OCI-M2 (cell line): ENCODE measurements at regions not wholly inside any gene's neighbourhood (a gene's known extent, or its start where the extent isn't known, plus 50 kb on each side); places are given as distances from the start of the nearest gene placed in this dataset.
"Not testable (repeated sequence)": the region's sequence is repeated elsewhere in the genome, so short reads cannot be mapped to it uniquely, and the experiment has no call there.

Experiments used
- DNase-seq: peaks from one replicate; lab custom pipeline; 2025; ENCODE audit not compliant: unreplicated experiment; lab: John Stamatoyannopoulos, UW

DNA sequence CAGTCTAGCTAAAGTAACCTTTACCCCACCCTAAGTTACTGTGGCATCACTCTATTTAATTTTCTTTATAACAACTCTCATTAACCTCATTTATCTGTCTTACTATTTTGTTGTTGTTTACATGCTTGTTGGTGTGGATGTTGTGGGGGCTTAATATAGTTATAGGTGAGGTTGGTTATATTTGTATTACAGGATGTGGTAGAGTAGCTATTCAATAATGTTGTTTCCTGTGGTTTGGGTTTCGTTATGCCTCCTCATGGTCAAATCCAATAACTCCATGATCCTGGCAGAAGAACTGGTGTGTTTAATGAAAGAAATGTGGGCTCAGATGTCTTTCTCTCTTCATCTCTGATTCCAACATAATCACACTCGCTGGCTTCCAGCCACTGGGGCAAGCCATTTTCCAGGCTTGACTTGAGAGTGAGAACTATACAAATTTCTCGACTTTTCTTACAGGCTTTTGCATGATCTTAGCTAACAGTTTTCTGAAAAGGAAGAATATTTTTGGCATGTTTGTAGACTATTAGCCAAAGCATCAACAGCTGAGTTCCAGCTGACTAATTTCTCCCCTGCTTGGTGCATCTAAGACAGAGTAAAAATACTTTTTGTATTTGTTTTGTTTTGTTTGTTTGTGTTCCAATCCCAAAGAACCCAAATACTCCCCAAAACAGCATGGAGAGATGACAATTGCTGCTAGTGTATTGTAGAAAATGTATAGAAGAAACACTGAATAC lies 303.7 kb upstream of the PAPPA start:
- DNase-seq, result no peak

DNA sequence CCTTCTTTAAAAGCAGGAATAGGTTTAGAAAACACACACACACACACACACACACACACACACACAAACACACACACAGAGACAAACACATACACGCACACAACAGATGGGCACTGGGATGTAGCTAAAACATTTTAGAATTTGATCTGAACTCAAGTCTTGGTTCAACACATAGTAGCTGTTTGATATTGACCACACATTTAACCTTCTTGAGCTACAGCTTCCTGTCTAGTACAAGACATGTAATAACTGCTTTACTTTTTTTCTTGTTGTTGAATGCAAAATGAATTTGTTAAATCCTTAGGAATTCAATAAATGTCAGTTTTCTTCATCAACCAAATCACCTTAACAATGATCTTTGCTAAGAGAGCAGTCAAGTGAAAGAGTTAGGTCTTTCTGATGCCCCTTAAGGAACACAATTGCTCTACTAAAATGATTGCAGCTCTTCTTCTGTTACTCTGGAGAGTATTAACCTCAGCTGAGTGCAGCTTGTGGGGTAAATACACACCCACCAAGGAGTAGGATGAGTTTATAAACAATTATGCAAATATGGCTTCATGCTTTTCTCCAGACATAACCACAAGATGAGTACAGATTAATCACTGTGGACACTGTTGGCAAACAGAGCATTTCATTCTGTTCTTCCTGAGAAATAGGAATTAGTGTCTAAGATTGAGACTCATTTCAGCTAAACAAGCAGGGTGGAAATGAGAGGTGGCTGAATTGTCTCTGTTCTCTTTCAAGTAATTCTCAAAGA lies 302.9 kb upstream of the PAPPA start:
- DNase-seq, result no peak

DNA sequence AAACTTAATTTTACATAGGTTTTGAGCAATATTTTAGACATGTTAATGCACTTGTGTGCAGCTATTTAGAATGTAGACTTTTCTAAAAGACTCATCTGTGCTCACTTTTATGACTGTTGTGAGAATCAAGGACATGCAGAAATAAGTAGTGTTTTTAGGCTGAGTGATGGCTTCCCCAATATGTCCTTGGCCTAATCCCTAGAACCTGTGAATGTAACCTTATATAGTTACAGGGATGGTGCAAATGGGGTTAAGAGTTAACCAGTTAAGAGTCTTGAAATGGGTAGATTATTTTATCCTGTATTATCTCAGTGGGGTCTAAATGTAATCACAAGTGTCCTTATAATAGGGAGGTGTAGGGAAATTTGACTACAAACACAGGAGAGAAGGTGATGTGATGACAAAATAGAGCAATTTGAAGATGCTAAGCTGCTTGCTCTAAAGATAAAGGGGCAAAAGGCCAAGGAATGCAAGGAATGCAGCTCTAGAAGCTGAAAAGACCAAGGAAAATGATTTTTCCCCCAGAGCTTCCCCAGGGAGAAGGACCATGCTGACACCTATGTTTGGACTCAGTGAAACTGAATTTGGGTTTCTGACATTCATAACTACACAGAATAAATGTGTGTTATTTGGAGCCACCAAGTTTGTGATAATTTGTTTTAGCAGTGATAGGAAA lies 298.0 kb upstream of the PAPPA start:
- DNase-seq, result no peak

DNA sequence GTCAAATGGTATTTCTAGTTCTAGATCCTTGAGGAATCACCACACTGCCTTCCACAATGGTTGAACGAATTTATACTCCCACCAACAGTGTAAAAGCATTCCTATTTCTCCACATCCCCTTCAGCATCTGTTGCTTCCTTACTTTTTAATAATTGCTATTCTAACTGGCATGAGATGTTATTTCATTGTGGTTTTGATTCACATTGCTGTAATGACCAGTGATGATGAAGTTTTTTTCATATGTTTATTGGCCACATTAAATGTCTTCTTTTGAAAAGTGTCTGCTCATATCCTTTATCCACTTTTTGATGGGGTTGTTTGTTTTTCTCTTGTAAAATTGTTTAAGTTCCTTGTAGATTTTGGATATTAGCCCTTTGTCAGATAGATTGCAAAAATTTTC lies 295.2 kb upstream of the PAPPA start:
- not testable (repeated sequence) for DNase-seq

DNA sequence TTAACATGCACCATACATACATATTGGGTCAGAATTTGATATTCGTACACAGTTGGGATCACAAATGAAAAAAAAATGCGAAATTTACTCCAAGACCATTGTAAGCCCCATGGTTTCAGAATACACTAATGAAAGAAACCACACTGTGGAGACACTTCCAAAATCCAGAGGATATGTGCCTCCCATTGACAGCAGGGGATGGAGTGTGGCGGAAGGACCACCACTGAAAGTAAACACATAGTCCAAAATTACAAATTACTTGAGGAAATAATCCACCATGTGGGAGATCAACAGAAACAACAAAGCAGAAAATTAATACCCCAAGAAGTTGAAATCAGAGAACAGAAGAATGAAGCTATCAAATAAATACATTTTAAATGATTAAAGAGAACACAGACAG lies 291.6 kb upstream of the PAPPA start:
- no peak for DNase-seq

DNA sequence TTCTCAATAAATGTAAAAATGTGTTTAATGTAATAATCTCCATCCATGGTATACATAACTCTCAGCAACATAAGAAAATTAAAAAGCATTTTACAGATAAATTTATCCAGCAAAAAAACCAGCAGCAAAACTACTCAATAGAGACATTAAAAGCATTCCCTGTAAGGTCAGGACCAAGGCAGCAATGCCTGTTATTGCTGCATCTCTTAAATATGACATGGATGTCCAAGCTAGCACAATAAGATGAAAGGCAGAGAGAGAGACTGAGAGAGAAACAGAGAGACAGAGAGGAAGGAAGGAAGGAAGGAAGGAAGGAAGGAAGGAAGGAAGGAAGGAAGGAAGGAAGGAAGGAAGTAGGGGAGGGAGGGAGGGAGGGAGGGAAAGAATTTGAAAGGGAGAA lies 289.0 kb upstream of the PAPPA start:
- no peak for DNase-seq

DNA sequence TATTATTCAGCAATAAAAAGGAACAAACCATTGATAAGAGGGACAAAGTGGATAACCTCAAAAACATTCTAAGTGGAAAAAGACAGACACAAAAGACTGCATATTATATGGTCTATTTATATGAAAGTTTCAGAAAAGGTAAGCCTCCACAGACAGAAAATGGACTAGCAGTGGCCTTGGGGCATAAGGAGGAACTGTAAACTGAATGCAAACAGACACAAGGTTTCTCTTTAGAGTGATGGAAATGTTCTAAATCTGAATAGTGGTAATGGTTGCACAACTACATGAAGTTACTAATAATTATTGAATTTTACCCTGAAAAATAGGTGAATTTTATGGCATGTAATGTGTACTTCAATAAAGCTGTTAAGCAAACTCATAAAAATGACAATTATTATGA lies 286.3 kb upstream of the PAPPA start:
- DNase-seq, result no peak

DNA sequence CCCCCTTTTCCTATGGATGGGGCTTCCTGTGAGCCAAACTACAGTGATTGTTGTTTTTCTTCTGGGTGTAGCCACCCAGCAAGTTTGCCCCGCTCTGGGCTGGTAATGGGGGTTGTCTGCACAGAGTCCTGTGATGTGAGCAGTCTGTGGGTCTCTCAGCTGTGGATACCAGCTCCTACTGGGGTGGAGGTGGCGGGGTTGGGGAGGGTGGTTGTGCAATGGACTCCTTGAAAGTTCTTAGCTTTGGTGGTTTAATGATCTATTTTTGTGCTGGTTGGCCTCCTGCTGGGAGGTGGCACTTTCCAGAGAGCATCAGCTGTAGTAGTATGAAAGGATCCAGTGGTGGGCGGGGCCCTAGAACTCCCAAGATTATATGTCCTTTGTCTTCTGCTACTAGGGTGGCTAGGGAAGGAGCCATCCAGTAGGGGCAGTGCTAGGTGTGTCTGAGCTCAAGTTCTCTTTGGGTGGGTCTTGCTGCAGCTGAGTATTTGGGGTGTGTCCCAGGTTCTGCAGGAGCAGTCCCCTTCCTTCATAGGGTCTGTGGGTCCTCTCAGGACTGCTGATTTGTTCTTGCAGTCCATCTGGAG lies 275.6 kb upstream of the PAPPA start:
- DNase-seq, result no peak

DNA sequence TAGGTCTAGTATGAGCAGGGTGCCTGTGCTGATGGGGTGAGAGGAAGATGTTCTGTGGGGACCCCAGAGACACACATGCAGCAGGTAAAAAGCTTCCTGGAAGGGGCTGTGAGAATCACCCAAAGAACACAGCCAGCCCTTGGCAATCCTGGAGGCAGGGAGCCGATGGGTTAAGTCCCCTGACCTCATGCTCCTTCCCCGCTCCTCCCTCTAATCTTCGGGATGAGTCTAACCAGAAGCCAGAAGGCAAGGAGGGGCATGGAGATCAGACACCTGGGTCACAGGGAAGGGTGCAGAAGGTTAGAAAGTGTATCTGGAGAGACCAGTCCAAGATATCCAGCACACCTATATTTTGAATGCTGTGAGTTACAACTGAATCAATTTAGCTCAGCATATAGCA lies 274.1 kb upstream of the PAPPA start:
- DNase-seq, result no peak

DNA sequence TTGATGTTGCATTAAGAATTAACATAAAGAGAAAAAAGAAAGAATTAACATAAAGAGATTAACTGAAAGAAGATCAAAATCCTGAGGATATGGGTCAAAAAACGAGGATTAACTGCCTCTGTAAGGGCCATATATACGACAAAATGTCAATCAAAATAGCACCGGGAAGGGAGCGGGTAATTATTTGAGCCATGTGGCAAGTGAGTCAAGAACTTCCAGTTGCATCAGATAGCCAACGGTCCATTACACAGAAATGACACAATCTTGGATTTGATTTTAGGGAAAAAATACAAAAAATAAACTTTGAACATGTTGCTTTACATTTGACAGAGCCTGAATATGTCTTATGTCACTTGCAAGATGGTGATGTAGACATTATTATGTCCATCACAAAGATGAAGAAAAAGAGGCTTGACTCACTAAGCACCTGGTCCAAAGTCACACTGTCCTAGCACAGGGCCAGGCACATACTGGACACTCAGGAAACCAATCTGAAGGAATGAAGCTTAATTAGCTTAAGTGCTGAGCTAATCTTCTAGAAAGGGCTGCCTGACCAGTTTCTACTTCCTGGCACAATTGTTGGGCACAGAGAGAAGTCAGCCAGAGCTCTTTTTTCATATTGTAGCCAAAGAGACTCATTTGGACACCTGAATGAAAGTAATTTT lies 273.2 kb upstream of the PAPPA start:
- no peak for DNase-seq

DNA sequence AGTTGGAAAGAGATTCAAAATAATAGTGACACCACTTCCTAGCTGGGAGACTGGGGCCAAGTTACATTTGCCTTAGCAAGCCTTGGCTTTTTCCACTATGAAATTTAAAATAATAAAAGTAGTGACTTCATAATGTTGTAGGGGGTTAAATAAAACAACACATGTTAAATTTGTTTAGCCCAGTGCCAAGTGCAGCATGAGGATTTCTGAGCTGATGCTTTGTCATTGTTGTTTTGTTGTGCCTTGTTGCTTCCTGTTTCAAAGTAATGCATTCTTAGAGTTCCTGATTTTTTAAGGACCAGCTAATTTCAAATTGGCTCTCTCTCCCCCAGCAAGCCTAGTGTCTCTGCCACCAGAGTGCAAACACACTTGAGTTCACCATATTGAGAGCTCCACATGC lies 270.7 kb upstream of the PAPPA start:
- no peak for DNase-seq

DNA sequence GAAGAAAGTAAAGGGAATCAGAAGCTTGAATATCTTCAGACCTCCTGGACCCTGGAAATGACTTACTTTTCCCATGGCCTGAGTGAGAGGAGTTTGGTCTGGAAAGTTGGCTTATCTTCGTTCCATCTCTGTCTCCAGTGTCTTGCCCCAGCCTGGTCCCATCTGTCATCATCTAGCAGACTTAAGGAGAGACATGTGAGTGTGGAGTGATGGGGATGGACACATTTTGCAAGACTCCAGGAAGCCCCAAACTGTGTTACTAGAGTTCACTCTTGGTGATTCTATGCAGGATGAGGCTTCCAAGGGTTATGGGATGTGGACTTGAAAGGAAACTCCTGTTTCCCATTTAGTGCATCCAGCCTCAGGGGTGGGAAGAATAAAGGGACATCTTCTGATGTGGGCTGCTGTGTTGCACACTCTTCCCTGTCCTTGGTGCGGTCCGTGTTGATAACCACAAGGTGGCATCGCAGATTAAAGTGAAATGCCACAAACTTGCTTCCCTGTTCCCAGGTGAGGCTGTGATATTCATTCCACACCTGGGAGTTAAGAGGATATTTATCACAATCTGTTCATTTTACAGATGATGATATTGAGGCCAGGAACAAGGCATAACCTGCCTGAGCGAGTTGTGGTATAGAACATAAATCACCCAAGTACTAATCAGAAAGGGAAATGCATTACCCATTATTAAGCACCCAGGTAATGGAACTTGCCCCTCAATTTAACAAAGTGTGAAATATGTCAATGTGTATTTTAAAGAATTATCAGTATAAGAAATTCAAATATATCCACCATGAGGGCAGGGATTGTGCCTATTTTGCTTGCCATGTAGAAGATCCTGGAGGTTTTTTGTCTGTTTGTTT lies 269.9 kb upstream of the PAPPA start:
- DNase-seq, result no peak

DNA sequence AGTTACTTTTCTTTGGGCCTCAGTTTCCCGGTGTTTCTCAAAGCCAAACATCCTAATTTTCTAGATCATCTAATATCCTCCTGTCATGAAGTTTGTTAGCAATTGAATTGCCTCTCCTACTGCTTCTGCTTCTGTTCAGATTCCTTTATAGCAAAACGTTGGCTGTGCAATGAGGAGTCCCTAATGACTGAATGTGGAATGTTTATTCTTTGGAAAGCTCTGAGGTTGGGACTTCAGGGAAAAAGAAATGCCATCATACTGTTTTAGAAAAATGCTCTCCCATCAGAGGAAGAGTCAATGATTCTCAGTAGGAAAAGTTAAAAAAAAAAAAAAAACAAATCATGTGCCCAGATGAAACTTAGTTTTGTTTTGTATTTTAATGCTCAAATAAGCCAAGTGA lies 268.7 kb upstream of the PAPPA start:
- no peak for DNase-seq

DNA sequence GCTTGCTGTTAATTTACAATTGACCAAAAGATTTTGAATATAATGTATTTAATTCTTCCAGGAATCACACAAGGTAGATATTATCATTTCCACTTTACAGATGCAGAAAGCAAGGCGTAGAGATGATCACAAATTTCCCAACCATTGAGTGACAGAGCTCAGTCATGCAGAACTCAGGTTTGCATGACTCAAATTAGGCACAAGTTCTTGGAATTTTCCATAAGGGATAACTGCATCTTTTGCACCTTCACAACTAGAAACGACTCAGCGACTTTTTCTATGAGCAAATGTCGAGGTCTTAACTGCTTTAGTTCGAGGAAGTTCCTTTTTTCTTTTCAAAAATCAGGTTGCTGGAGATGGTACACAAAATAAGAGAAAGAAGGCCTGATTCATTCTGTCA lies 265.5 kb upstream of the PAPPA start:
- DNase-seq, result no peak

DNA sequence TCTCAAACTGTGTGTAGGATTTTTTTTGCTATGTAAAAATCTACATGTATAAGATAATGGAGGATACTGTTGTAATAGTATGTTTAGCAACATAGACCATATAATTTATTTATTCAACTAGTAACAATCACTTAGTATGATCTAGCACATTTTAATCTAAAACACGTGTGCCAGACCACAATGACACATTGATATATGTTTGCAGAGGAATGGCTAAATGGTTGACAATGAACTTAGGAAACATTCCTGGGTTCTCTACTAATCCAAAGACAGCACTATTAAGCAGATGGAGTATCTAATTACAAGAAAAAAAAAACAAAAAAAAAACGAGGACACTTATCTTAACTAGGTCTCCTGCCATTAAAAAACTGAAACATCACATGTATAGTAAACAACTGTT lies 261.7 kb upstream of the PAPPA start:
- DNase-seq, result no peak

DNA sequence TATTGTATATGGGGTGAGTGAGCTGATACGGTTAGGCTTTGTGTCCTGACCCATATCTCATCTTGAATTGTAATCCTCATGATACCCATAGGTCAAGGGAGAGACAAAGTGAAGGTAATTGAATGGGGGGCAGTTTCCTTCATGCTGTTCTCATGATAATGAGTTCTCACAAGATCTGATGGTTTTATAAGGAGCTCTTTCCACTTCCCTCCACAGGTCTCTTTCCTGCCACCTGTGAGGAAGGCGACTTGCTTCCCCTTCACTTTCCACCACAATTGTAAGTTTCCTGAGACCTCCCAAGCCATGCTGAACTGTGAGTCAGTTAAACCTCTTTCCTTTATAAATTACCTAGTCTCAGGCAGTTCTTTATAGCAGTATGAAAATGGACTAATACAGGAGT lies 255.1 kb upstream of the PAPPA start:
- DNase-seq, result not testable (repeated sequence)

DNA sequence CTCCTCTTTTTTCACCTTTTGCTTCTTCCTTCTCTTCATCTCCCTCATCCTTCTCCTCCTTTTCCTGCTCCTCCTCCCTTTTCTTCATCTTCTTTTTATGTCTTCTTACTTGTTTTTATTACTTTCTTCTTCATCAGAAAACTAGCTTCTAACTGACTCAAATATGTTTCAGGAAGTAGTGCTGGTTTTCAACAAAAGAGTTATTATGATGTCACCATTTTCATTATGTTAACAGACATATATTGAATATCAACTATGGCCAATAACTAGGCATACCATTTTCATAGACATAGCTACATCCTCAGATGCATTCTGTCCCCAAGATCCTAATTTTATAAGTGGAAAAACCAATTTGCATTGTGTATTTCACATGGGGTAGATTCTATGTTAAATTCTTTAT lies 252.9 kb upstream of the PAPPA start:
- DNase-seq, result no peak

DNA sequence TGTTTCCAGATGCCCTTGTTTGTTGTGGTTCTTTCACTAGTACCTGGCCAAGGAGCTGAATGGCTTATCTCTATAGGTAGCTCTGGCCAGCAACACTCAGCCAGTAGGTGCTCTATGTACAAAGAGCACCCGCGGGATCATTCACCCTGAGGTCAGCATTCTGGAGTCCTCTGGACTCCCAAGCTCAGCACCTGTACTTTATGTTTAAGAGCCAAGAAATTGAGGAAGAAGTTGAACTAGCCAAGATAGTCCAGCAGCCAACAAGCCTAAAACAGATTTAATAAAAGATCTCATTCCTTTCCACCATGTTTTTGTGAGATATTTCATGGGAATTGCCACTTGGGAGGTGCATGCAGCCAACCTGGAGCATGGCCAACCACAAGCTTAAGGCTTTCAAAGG lies 242.6 kb upstream of the PAPPA start:
- DNase-seq, result no peak

DNA sequence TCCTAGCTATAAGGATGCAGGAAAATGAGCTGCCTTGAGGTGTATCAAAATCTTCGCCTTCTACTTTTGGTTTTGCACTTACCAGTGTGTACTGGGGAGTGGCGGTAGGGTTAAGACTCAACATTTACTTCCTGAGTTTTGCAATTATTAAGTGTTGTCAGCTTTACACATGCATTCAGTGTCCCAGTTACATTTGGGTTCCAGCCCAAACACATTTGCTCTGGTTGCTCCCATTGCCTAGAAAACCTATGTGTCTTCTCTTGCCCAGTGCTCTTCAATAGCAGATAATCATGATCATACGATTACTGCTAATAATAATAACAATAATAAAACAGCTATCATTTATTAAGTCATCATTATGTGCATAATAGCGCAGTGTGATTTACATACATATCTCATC lies 241.5 kb upstream of the PAPPA start:
- DNase-seq, result no peak

DNA sequence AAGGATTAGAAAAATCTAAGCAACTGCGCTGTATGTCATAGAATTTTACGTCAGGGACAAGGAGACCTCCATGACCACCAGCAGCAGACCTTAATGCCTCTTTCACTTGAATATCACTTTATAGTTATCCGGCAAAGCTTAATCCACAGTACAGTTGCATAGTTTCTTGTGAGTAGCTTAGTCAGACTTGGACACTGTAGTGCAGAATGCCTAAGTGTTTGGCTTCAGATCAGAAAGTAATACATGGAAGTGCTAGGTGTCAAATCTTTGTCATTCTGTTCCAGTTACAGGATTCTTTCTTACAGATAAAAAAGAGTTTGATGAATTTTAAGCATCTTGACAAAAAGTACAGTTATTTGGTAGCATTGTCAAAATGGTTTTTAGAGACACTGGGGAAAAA lies 239.9 kb upstream of the PAPPA start:
- DNase-seq, result no peak
